ENCODE measurements at regions not wholly inside any gene's neighbourhood (a gene's known extent, or its start where the extent isn't known, plus 50 kb on each side); places are given as distances from the start of the nearest gene placed in this dataset.

GRCh38 chr20:24166123-24166381, 177.5 kb upstream of the GGTLC1 start:
- no peak for DNase-seq (ENCODE audit: low spot score)
- Histone ChIP-seq H3K9me3 (peaks cover 0 to 5% of the 10 kb centered on the region in 2 donors), H3K4me3 (no peak overlapping the region), H3K36me3 (no peaks in the 10 kb centered on the region), H3K27ac (no peak overlapping the region), H3K4me1 (no peaks in the 10 kb centered on the region), H3K27me3 (no peaks in the 10 kb centered on the region)
- no peak for TF ChIP-seq CTCF (IDR thresholded peaks at IDR 0.05)

- Histone ChIP-seq H3K4me1 (no peaks in the 10 kb centered on the region), H3K27me3 (no peaks in the 10 kb centered on the region), H3K4me3 (no peak overlapping the region), H3K27ac (no peak overlapping the region), H3K36me3 (no peaks in the 10 kb centered on the region), H3K9me3 (peaks cover 0 to 5% of the 10 kb centered on the region in 2 donors)
- DNase-seq (ENCODE audit: low spot score): no peak
- no peak for TF ChIP-seq CTCF (IDR thresholded peaks at IDR 0.05)
Measured at GRCh38 chr20:24165301-24166122, 176.9 kb upstream of the GGTLC1 start.

GRCh38 chr20:24164360-24164759, 175.8 kb upstream of the GGTLC1 start:
- H3K9me3 ChIP-seq: peaks cover 0 to 5% of the 10 kb centered on the region in 2 donors
- H3K36me3 ChIP-seq: no peaks in the 10 kb centered on the region
- TF ChIP-seq CTCF (IDR thresholded peaks at IDR 0.05): peak in 1 of 2 donors; percentile 27
- no peaks in the 10 kb centered on the region for H3K27me3 ChIP-seq
- no peak for DNase-seq (ENCODE audit: low spot score)
- no peaks in the 10 kb centered on the region for H3K4me1 ChIP-seq
- H3K4me3 ChIP-seq: no peak overlapping the region
- H3K27ac ChIP-seq: no peak overlapping the region

GRCh38 chr20:24163506-24163905, 174.9 kb upstream of the GGTLC1 start:
- Histone ChIP-seq H3K4me3 (no peak overlapping the region), H3K27ac (no peak overlapping the region), H3K36me3 (no peaks in the 10 kb centered on the region), H3K9me3 (peaks cover 0 to 5% of the 10 kb centered on the region in 2 donors), H3K27me3 (no peaks in the 10 kb centered on the region), H3K4me1 (no peaks in the 10 kb centered on the region)
- no peak for TF ChIP-seq CTCF (IDR thresholded peaks at IDR 0.05)
- DNase-seq (ENCODE audit: low spot score): no peak

GRCh38 chr20:24160563-24161281, 172.1 kb upstream of the GGTLC1 start:
- Histone ChIP-seq H3K27ac (no peak overlapping the region), H3K36me3 (no peaks in the 10 kb centered on the region), H3K27me3 (no peaks in the 10 kb centered on the region), H3K4me1 (no peaks in the 10 kb centered on the region), H3K4me3 (no peak overlapping the region), H3K9me3 (peaks cover 0 to 5% of the 10 kb centered on the region in 2 donors)
- peak; percentile 54 to 82 for TF ChIP-seq CTCF (IDR thresholded peaks at IDR 0.05)
- DNase-seq (ENCODE audit: low spot score): peak; percentile 66
